HEK293 (cell line): ENCODE measurements at regions not wholly inside any gene's neighbourhood (a gene's known extent, or its start where the extent isn't known, plus 50 kb on each side); places are given as distances from the start of the nearest gene placed in this dataset.
A peak's percentile ranks its signal among the peaks of the same experiment; 100 is the strongest.

Experiments
- CTCF ChIA-PET: fragments of 350-600 bp; formaldehyde crosslinking; extraction: SDS; loops from one replicate; lab custom pipeline; 2021; ENCODE audit warnings: antibody characterized with exemption; lab: Yijun Ruan, JAX
- POLR2A ChIA-PET: fragments of 300-600 bp; formaldehyde crosslinking; extraction: SDS; loops from one replicate; lab custom pipeline; 2020; ENCODE audit warnings: antibody characterized with exemption, inconsistent platforms; lab: Yijun Ruan, JAX
- H3K27ac ChIP-seq: fragments of 200-500 bp; sonication (Bioruptor generic); 2 replicates; pipeline ENCODE4 v1.5.1; 2014; ENCODE audit warnings: low read depth, low read length, control low read depth, inconsistent platforms; ENCODE audit errors: extremely low read depth
- H3K36me3 ChIP-seq, 2 experiments: fragments of 200-500 bp in 1 of 2; sonication (Bioruptor generic) in 1 of 2; 1 replicate in 1 of 2; 2 replicates in 1 of 2; pipeline ENCODE4 v1.5.1; 2014 to 2017; ENCODE audit warnings: inconsistent platforms in 2 of 2, low read length in 2 of 2; ENCODE audit not compliant: control insufficient read depth in 2 of 2, insufficient read depth in 1 of 2
- H3K4me1 ChIP-seq: fragments of 200-500 bp; sonication (Bioruptor generic); 2 replicates; pipeline ENCODE4 v1.5.1; 2014; ENCODE audit warnings: mild to moderate bottlenecking, low read length, inconsistent platforms; ENCODE audit not compliant: control insufficient read depth, insufficient read depth
- H3K4me3 ChIP-seq: 2 replicates; pipeline ENCODE4 v1.5.1; 2011; ENCODE audit warnings: low read depth, mild to moderate bottlenecking, control low read depth, low read length, moderate library complexity
- H3K9me3 ChIP-seq: fragments of 200-500 bp; sonication (Bioruptor generic); 2 replicates; pipeline ENCODE4 v1.5.1; 2014; ENCODE audit warnings: low read depth, low read length, inconsistent platforms; ENCODE audit not compliant: control insufficient read depth, insufficient read depth
- IKZF3 ChIP-seq: fragments of 450-650 bp; IDR thresholded peaks from 2 replicates; pipeline ENCODE4 v1.5.0; 2018; ENCODE audit warnings: missing biosample characterization, mild to moderate bottlenecking, missing genetic modification characterization, moderate library complexity
- KLF1 ChIP-seq: fragments of 450-650 bp; formaldehyde crosslinking; IDR thresholded peaks from 2 replicates; pipeline ENCODE4 v1.5.1; 2016; ENCODE audit warnings: missing biosample characterization, missing genetic modification characterization
- MZF1 ChIP-seq: fragments of 450-650 bp; formaldehyde crosslinking; IDR thresholded peaks from 2 replicates; pipeline ENCODE4 v1.5.1; 2017; ENCODE audit warnings: missing biosample characterization, missing genetic modification characterization, borderline replicate concordance
- PRDM4 ChIP-seq: fragments of 450-650 bp; formaldehyde crosslinking; IDR thresholded peaks from 2 replicates; pipeline ENCODE4 v1.5.1; 2017; ENCODE audit warnings: missing biosample characterization, missing genetic modification characterization
- ZBTB17 ChIP-seq: fragments of 450-650 bp; formaldehyde crosslinking; IDR thresholded peaks from 2 replicates; pipeline ENCODE4 v1.5.1; 2016; ENCODE audit warnings: missing biosample characterization, missing genetic modification characterization
- ZBTB20 ChIP-seq: fragments of 450-650 bp; formaldehyde crosslinking; IDR thresholded peaks from 2 replicates; pipeline ENCODE4 v1.5.1; 2016; ENCODE audit warnings: missing biosample characterization, missing genetic modification characterization
- ZBTB8A ChIP-seq: fragments of 450-650 bp; formaldehyde crosslinking; IDR thresholded peaks from 2 replicates; pipeline ENCODE4 v1.5.1; 2016; ENCODE audit warnings: missing biosample characterization, missing genetic modification characterization
- ZEB2 ChIP-seq: fragments of 450-650 bp; formaldehyde crosslinking; IDR thresholded peaks from 2 replicates; pipeline ENCODE4 v1.5.1; 2016; ENCODE audit warnings: missing biosample characterization, missing genetic modification characterization
- ZFP37 ChIP-seq: fragments of 450-650 bp; formaldehyde crosslinking; IDR thresholded peaks from 2 replicates; pipeline ENCODE4 v1.5.1; 2016; ENCODE audit warnings: missing biosample characterization, missing genetic modification characterization
- ZFP41 ChIP-seq: fragments of 450-650 bp; formaldehyde crosslinking; IDR thresholded peaks from 2 replicates; pipeline ENCODE4 v1.5.1; 2016; ENCODE audit warnings: missing biosample characterization, missing genetic modification characterization, borderline replicate concordance
- ZNF184 ChIP-seq: fragments of 450-650 bp; IDR thresholded peaks from 2 replicates; pipeline ENCODE4 v1.5.1; 2018; ENCODE audit warnings: missing biosample characterization, mild to moderate bottlenecking, missing genetic modification characterization
- ZNF19 ChIP-seq: fragments of 450-650 bp; formaldehyde crosslinking; IDR thresholded peaks from 2 replicates; pipeline ENCODE4; 2016; ENCODE audit warnings: missing biosample characterization, missing genetic modification characterization, low read depth
- ZNF202 ChIP-seq: fragments of 450-650 bp; formaldehyde crosslinking; IDR thresholded peaks from 2 replicates; pipeline ENCODE4 v1.5.1; 2016; ENCODE audit warnings: missing biosample characterization, missing genetic modification characterization, borderline replicate concordance
- ZNF239 ChIP-seq: fragments of 450-650 bp; formaldehyde crosslinking; IDR thresholded peaks from 2 replicates; pipeline ENCODE4 v1.5.1; 2016; ENCODE audit warnings: missing biosample characterization, missing genetic modification characterization
- ZNF311 ChIP-seq: fragments of 450-650 bp; formaldehyde crosslinking; IDR thresholded peaks from 2 replicates; pipeline ENCODE4 v1.5.1; 2017; ENCODE audit warnings: missing biosample characterization, missing genetic modification characterization, borderline replicate concordance
- ZNF366 ChIP-seq: fragments of 450-650 bp; formaldehyde crosslinking; conservative IDR thresholded peaks from 2 replicates; pipeline ENCODE4 v1.5.1; 2016; ENCODE audit warnings: missing biosample characterization, missing genetic modification characterization
- ZNF394 ChIP-seq: fragments of 450-650 bp; formaldehyde crosslinking; IDR thresholded peaks from 2 replicates; pipeline ENCODE4 v1.5.1; 2016; ENCODE audit warnings: missing biosample characterization, missing genetic modification characterization, mild to moderate bottlenecking, moderate library complexity, borderline replicate concordance
- ZNF404 ChIP-seq: fragments of 450-650 bp; formaldehyde crosslinking; IDR thresholded peaks from 2 replicates; pipeline ENCODE4 v1.5.1; 2017; ENCODE audit warnings: missing biosample characterization, missing genetic modification characterization
- ZNF514 ChIP-seq: fragments of 450-650 bp; formaldehyde crosslinking; IDR thresholded peaks from 2 replicates; pipeline ENCODE4 v1.5.1; 2016; ENCODE audit warnings: missing biosample characterization, missing genetic modification characterization
- ZNF561 ChIP-seq: fragments of 450-650 bp; IDR thresholded peaks from 2 replicates; pipeline ENCODE4 v1.5.1; 2018; ENCODE audit warnings: missing biosample characterization, missing genetic modification characterization, borderline replicate concordance
- ZNF585B ChIP-seq: fragments of 450-650 bp; formaldehyde crosslinking; IDR thresholded peaks from 2 replicates; pipeline ENCODE4 v1.5.1; 2016; ENCODE audit warnings: missing biosample characterization, missing genetic modification characterization
- ZNF600 ChIP-seq: fragments of 450-650 bp; formaldehyde crosslinking; IDR thresholded peaks from 2 replicates; pipeline ENCODE4 v1.5.1; 2016; ENCODE audit warnings: missing biosample characterization, missing genetic modification characterization
- ZNF623 ChIP-seq: fragments of 450-650 bp; formaldehyde crosslinking; IDR thresholded peaks from 2 replicates; pipeline ENCODE4 v1.5.1; 2016; ENCODE audit warnings: missing biosample characterization, missing genetic modification characterization
- ZNF664 ChIP-seq: fragments of 450-650 bp; formaldehyde crosslinking; IDR thresholded peaks from 2 replicates; pipeline ENCODE4 v1.5.1; 2016; ENCODE audit warnings: missing biosample characterization, missing genetic modification characterization
- ZNF747 ChIP-seq: fragments of 450-650 bp; formaldehyde crosslinking; IDR thresholded peaks from 2 replicates; pipeline ENCODE4 v1.5.1; 2016; ENCODE audit warnings: missing biosample characterization, missing genetic modification characterization
- ZNF792 ChIP-seq: fragments of 450-650 bp; formaldehyde crosslinking; IDR thresholded peaks from 2 replicates; pipeline ENCODE4 v1.5.1; 2016; ENCODE audit warnings: missing biosample characterization, missing genetic modification characterization
- ZSCAN30 ChIP-seq: fragments of 450-650 bp; IDR thresholded peaks from 2 replicates; pipeline ENCODE4 v1.5.1; 2018; ENCODE audit warnings: missing biosample characterization, mild to moderate bottlenecking, missing genetic modification characterization, moderate library complexity
- ZSCAN4 ChIP-seq: fragments of 450-650 bp; formaldehyde crosslinking; IDR thresholded peaks from 2 replicates; pipeline ENCODE4 v1.5.1; 2017; ENCODE audit warnings: missing biosample characterization, missing genetic modification characterization
- ZXDB ChIP-seq: fragments of 450-650 bp; formaldehyde crosslinking; IDR thresholded peaks from 2 replicates; pipeline ENCODE4 v1.5.1; 2016; ENCODE audit warnings: missing biosample characterization, missing genetic modification characterization
- TF ChIP-seq, protein P1 (sequence below): fragments of 450-650 bp; formaldehyde crosslinking; IDR thresholded peaks from 2 replicates; pipeline ENCODE4 v1.5.1; 2017; ENCODE audit warnings: missing biosample characterization, missing genetic modification characterization
- TF ChIP-seq, protein P2 (sequence below): fragments of 450-650 bp; formaldehyde crosslinking; IDR thresholded peaks from 2 replicates; pipeline ENCODE4 v1.5.1; 2016; ENCODE audit warnings: missing biosample characterization, missing genetic modification characterization

- Histone ChIP-seq H3K9me3 (no peaks in the 10 kb centered on the region), H3K27ac (peak overlapping the region; percentile 20; the same call in 1 of the 2 replicates), H3K4me1 (peaks cover 18% of the 10 kb centered on the region), H3K4me3 (no peak overlapping the region), H3K36me3 (no peaks in the 10 kb centered on the region)
- ChIA-PET CTCF (interaction anchor here (0.6 to 2.8 kb wide), 11 partner anchors 9 to 223 kb away, joined by 3 to 9 read pairs (median 4); no protein-coding TSS in a partner anchor), POLR2A (no interaction called here)
- TF ChIP-seq ZXDB (tag by site-specific recombination) (peak; percentile 68; the same call in 1 of the 2 replicates), ZFP37 (0 out of 2 replicates have a peak, but pooled peaks have one; percentile 17), PRDM4 (peak; percentile 83), ZNF202 (tag by site-specific recombination) (no peak), ZNF747 (no peak), ZNF19 (tag by site-specific recombination) (no peak), MZF1 (peak; percentile 86), ZFP41 (tag by site-specific recombination) (no peak), ZNF311 (tag by site-specific recombination) (no peak), ZBTB20 (tag by site-specific recombination) (no peak), IKZF3 (peak; percentile 65; the same call in 1 of the 2 replicates), ZNF561 (tag by site-specific recombination) (peak; percentile 99), ZEB2 (tag by site-specific recombination) (peak; percentile 85; the same call in 1 of the 2 replicates), ZBTB17 (tag by site-specific recombination) (peak; percentile 91), ZSCAN4 (tag by site-specific recombination) (no peak), ZNF664 (no peak), ZNF404 (tag by site-specific recombination) (no peak), ZNF184 (tag by site-specific recombination) (peak; percentile 43; the same call in 1 of the 2 replicates), ZSCAN30 (peak; percentile 91), ZNF600 (tag by site-specific recombination) (peak; percentile 86), ZNF792 (tag by site-specific recombination) (no peak), ZNF366 (tag by site-specific recombination) (peak; percentile 94), ZBTB8A (peak; percentile 53), ZNF514 (tag by site-specific recombination) (no peak), KLF1 (no peak), ZNF239 (no peak), ZNF623 (0 out of 2 replicates have a peak, but pooled peaks have one; percentile 12), ZNF394 (tag by site-specific recombination) (peak; percentile 92), ZNF585B (tag by site-specific recombination) (no peak)
- TF ChIP-seq, protein P1, sequence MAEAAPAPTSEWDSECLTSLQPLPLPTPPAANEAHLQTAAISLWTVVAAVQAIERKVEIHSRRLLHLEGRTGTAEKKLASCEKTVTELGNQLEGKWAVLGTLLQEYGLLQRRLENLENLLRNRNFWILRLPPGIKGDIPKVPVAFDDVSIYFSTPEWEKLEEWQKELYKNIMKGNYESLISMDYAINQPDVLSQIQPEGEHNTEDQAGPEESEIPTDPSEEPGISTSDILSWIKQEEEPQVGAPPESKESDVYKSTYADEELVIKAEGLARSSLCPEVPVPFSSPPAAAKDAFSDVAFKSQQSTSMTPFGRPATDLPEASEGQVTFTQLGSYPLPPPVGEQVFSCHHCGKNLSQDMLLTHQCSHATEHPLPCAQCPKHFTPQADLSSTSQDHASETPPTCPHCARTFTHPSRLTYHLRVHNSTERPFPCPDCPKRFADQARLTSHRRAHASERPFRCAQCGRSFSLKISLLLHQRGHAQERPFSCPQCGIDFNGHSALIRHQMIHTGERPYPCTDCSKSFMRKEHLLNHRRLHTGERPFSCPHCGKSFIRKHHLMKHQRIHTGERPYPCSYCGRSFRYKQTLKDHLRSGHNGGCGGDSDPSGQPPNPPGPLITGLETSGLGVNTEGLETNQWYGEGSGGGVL (tag by site-specific recombination): no peak
- TF ChIP-seq, protein P2, sequence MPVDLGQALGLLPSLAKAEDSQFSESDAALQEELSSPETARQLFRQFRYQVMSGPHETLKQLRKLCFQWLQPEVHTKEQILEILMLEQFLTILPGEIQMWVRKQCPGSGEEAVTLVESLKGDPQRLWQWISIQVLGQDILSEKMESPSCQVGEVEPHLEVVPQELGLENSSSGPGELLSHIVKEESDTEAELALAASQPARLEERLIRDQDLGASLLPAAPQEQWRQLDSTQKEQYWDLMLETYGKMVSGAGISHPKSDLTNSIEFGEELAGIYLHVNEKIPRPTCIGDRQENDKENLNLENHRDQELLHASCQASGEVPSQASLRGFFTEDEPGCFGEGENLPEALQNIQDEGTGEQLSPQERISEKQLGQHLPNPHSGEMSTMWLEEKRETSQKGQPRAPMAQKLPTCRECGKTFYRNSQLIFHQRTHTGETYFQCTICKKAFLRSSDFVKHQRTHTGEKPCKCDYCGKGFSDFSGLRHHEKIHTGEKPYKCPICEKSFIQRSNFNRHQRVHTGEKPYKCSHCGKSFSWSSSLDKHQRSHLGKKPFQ: peak; percentile 83
Observed at GRCh38 chr5:174571662-174572397, 152.6 kb upstream of the MSX2 start.
